SK-MEL-5 (cell line): ENCODE measurements at regions not wholly inside any gene's neighbourhood (a gene's known extent, or its start where the extent isn't known, plus 50 kb on each side); places are given as distances from the start of the nearest gene placed in this dataset.
"Not testable (repeated sequence)": the region's sequence is repeated elsewhere in the genome, so short reads cannot be mapped to it uniquely, and the experiment has no call there.

Source experiments
- DNase-seq: peaks from one replicate; pipeline ENCODE4 v3.0.0-alpha.2; 2016; ENCODE audit warnings: low read depth, low spot score
- in situ Hi-C: cut with HindIII; loops from 2 replicates; pipeline ENCODE4 v1.10.0; 2016; ENCODE audit warnings: low sequenced_read_pairs, high pct_unique_total_duplicates, low pct_unique_long_range_greater_than_20kb

DNA sequence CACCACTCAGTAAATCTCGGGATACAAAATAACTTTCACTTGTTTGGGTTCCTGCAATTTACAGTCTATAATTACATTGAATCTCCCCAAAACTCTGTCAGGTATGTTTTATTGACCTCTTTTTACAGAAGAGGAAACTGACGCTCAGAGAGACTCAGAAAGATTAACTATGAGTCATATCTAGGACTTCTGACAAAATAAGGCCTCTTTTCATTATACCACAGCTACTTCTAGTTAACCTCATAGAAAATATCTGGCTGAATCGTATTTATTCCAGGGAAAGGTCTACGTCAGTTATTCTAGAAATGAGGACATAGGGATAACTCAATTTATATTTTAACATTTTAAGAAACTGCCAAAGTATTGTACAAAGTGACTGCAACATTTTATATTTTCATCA lies 211.1 kb upstream of the FAM78B start:
- in situ Hi-C loops: no loop called here
- no peak for DNase-seq

GRCh38 chr1:166378805-166379204 lies 212.0 kb upstream of the FAM78B start:
- in situ Hi-C loops: no loop called here
- DNase-seq: no peak

DNA sequence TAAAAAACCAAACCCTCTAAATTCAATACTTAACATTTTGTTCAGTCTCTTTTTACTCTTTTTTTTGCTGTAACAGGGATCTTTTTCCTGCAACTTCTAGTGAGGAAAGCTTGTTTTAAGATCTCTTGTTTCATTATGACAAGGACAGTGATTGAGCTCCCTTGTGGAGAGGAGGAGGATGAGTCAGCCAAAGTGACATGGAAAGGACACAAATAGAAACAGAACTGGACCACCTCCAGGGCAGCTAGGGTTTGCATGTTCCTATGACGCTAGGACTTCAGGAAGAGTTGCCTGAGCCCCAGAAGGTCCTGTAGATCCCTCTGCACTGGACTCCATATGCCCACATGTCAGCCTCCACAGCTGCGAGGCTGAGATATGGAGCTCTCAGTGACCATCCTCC lies 212.6 kb upstream of the FAM78B start:
- no peak for DNase-seq
- in situ Hi-C loops: no loop called here

DNA sequence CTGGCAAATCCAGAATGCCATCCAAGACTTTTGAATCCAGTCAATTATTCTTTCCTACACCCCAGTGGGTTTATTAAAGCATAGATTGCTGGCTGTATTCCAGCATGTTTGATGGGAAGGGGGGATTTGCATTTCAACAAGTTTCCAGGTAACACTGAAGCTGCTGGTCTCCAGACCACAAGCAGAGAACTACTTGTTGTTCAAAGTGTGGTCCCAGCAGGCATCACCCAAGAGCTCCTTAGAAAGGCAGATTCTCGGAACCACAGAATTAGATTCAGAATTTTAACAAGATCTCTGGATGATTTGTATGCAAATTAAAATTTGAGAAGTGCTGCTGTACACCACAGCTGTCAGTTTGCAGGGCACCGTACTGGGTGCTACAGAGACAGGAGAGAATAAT lies 216.3 kb upstream of the FAM78B start:
- in situ Hi-C loops: no loop called here
- no peak for DNase-seq

GRCh38 chr1:166383635-166384346 lies 217.0 kb upstream of the FAM78B start:
- DNase-seq: no peak
- in situ Hi-C loops: no loop called here

GRCh38 chr1:166384948-166385347 lies 218.1 kb upstream of the FAM78B start:
- in situ Hi-C loops: no loop called here
- DNase-seq: no peak

- in situ Hi-C loops: no loop called here
These were observed 223.7 kb upstream of the FAM78B start for GRCh38 chr1:166390366-166391033.

DNA sequence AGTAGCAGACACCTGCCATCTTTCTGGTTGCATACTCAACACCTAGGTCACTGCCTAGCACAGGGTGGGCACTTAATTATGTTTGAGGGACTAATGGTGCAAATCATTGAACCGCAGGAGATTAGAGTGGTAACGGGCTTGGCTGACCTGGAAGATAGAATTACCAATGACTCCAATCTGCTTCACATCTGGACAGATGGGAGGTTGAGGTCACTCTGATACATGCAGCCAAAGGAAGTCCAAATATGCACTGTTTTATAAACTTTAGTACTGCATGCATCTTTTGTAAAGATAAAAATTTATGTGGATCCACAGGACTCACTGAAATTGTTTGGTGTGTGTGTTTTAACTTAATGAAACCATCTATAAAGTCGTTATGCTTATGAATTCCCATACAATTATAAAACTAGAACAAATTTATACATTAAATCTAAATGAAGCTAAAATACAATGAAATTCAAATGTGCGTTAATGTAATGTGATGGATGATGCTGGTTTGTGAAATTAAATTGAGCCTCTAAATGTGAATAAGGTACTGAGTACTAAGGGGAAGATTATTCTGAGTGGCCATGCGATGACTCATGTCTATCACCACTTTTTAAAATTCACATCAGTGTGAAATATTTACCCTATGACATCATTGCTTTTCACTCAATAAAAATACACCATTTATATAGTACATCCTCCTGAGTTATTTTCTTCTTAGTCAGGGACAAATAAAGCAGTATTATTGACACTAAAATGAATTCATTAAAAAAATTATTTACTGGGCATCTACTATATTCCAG lies 224.7 kb upstream of the FAM78B start:
- DNase-seq: no peak
- in situ Hi-C loops: no loop called here

More at GRCh38 chr1:166390366-166391033, 223.7 kb upstream of the FAM78B start:
- DNase-seq: no peak

GRCh38 chr1:166395729-166396128 lies 228.9 kb upstream of the FAM78B start:
- in situ Hi-C loops: no loop called here
- DNase-seq: no peak

DNA sequence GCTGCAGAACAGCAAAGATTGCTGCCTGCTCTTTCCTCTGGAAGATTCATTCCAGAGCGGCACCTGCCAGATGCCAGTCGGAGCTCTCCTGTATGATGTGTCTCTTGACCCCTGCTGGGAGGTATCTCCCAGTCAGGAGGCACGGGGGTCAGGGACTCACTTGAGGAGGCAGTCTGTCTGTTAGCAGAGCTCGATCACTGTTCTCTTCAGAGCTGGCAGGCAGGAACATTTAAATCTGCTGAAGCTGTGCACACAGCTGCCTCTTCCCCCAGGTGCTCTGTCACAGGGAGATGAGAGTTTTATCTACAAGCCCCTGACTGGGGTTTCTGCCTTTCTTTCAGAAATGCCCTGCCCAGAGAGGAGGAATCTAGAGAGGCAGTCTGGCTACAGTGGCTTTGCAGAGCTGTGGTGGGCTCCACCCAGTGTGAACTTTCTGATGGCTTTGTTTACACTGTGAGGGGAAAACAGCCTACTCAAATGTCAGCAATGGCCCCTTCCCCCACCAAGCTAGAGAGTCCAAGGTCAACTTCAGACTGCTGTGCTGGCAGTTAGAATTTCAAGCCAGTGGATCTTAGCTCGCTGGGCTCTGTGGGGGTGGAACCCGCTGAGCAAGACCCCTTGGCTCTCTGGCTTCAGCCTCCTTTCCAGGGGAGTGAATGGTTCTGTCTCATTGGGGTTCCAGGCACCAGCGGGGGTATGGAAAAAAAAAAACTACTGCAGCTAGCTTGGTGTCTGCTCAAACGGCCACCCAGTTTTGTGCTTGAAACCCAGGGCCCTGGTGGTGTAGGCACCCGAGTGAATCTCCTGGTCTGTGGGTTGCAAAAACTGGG lies 242.7 kb upstream of the FAM78B start:
- DNase-seq, in situ Hi-C loops: not testable (repeated sequence)

DNA sequence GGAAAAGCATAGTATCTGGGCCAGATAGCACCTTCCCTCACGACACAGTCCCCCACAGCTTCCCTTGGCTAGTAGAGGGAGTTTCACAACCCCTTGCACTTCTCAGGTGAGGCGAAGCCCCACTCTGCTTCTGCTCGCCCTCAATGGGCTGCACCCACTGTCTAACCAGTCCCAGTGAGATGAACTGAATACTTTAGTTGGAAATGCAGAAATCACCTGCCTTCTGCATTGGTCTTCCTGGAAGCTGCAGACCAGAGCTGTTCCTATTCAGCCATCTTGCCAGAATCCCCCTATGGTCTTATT lies 243.2 kb upstream of the FAM78B start:
- in situ Hi-C loops: no loop called here
- no peak for DNase-seq

DNA sequence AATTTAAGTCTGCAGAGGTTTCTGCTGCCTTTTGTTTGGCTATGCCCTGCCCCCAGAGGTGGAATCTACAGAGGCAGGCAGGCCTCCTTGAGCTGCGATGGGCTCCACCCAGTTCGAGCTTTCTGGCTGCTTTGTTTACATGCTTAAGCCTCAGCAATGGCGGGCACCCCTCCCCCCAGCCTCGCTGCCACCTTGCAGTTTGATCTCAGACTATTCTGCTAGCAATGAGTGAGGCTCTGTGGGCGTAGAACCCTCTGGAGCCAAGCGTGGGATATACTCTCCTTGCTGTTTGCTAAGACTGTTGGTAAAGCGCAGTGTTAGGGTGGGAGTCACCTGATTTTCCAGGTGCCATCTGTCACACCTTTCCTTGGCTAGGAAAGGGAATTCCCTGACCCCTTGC lies 250.0 kb upstream of the FAM78B start:
- in situ Hi-C loops, DNase-seq: not testable (repeated sequence)

- in situ Hi-C loops: no loop called here
- no peak for DNase-seq
These were observed 251.6 kb upstream of the FAM78B start for GRCh38 chr1:166418344-166418933.

GRCh38 chr1:166422586-166422985 lies 255.8 kb upstream of the FAM78B start:
- in situ Hi-C loops: not testable (repeated sequence)

GRCh38 chr1:166432655-166433054 lies 265.9 kb upstream of the FAM78B start:
- in situ Hi-C loops: no loop called here
- no peak for DNase-seq

More at GRCh38 chr1:166422586-166422985, 255.8 kb upstream of the FAM78B start:
- DNase-seq: not testable (repeated sequence)

DNA sequence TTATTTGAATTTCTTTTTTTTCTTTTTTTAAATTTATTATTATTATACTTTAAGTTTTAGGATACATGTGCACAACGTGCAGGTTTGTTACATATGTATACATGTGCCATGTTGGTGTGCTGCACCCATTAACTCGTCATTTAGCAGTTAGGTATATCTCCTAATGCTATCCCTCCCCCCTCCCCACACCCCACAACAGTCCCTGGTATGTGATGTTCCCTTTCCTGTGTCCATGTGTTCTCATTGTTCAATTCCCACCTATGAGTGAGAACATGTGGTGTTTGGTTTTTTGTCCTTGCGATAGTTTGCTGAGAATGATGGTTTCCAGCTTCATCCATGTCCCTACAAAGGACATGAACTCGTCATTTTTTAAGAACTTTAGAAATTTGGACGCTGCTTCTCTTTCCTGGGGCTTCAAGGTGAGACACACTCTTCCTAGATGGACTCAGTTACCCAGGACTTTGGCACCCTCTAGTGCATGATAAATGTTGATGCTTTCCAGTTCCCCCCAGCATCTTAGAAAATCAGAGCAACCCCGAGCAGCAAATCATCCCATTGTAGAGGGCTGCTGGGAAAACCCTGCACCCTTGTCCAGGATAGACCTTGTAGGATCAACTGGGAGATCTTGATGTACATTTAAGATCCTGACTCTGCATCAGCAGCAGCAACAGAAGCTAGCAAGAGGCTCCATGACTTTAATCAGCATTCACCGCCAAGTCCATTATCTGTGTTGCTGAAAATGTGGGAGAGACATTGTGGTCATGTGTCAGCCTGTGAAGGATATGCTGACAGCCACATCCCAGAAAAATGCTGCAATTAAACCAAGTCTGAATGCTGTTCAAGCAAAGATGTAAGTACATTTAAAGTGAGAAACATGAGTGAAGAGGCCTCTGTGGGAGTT lies 266.9 kb upstream of the FAM78B start:
- peak; percentile 70 for DNase-seq
- in situ Hi-C loops: not testable (repeated sequence)

GRCh38 chr1:166457700-166458099 lies 290.9 kb upstream of the FAM78B start:
- in situ Hi-C loops: no loop called here
- no peak for DNase-seq
